GM19328 (cell line): ENCODE measurements at regions not wholly inside any gene's neighbourhood (a gene's known extent, or its start where the extent isn't known, plus 50 kb on each side); places are given as distances from the start of the nearest gene placed in this dataset.

Experiments used
- ATAC-seq: cut with Tn5 transposase; IDR thresholded peaks from one replicate; pipeline ENCODE4 v1.9.1; 2021; ENCODE audit warnings: mild to moderate bottlenecking, moderate library complexity; ENCODE audit not compliant: unreplicated experiment

DNA sequence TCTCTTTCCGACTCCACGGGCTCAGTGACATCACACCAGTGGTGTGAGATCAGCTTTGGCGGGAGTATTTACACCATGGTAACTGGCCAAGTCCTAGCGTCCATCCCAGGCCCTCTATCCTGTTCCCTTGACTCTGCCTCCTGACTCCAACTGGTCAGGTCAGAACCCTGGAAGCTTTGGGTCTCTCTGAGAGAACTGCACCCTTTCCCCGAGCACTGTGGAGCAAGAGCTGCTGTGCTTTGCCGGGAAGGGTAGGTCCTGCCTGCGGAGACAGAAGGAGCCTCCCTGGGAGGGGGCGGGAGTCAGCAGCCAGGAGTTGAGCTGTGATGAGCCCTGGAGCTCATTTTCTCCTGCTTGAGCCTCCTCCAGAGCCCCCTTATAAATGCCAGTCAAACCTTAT lies 212.1 kb upstream of the TNRC6C start:
- no peak for ATAC-seq

DNA sequence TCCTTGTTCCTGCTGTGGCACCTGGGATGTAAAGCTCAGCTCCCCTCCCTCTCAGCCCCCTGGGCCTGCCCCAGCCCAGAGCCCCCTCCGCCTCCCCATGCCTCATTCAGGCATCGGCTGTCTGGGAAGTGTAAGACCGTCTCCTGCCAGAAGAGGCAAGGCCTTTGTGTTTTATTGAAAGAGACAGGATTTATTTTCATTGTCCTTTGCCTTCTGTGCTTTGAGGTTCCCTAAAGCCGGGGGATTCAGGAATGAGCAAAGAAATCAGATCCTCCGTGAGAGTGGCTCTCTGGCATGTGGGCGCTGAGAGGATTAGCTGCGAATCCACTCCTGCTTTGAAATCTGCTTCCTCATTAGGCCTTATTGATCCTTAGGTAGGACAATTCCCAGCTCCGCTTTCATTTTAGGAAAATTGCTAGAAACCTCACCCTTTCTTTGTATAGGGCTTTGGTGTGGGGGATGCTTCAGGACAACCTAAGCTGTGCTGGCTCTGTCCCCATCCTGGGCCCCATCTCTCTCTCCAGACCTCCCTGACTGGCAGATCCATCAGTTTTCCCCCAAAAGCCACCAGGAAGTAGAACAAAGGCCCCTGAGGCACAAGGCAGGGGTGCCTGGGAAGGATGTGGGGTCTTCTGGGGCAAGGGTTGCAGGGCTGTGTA lies 211.5 kb upstream of the TNRC6C start:
- no peak for ATAC-seq

DNA sequence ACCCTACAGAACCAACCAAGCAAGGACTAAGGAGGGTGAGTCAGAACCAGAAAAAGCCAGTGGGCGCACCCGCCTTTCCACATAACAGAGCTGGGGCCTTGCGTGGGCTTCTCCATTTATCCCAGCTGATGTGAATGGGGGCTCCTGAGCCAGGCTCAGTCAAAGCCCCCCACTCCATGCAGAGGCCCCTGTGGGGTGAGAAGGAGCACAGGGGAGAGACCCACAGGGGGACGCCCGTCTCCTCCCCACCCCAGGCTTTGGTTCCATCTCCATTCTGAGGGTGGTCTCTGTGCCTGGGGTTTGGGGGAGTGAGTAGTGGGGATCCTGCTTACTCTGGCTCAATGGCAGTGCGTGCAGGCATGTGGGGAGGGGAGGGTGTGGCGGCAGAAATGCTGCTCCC lies 210.1 kb upstream of the TNRC6C start:
- ATAC-seq: no peak

DNA sequence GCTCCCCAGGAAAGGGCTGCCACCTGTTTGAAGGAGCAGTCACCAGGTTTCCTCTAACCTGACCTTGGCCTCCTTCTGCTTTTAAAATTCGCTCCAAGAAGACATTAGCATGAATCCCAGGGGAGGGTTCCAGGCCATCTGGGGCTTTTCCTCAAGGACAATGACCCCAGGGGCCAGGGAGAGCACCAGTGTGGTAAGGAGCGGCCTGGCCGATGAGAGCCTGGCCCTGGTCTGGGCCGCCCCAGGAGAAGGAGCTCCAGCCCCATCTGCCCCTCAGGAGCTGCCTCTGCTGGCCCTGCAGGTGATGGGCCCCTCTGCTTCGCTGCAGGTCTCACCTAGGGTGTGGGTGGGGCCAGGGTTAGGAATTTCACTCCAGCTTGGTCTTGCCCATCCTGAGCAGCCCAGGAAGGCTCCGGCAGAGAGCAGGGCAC lies 209.2 kb upstream of the TNRC6C start:
- ATAC-seq: no peak

DNA sequence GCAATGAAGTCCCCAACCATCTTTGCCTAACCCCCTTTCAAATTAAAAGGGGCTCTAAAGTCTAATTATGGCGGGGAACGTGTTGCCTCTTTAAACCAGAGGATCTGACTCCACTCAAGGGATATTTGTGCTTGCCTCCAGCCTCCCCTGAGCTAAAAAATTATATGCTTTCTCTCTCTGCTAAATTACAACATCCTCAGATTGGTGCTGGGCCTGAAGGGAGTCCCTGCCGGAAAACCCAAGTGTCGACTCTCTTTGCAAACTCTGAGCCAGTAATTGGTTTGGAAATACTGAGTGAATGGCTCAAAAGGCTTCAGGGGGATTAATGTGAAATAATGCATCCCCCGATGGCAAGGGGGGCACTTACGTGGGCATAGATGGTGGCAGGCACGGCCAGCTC lies 208.5 kb upstream of the TNRC6C start:
- no peak for ATAC-seq

DNA sequence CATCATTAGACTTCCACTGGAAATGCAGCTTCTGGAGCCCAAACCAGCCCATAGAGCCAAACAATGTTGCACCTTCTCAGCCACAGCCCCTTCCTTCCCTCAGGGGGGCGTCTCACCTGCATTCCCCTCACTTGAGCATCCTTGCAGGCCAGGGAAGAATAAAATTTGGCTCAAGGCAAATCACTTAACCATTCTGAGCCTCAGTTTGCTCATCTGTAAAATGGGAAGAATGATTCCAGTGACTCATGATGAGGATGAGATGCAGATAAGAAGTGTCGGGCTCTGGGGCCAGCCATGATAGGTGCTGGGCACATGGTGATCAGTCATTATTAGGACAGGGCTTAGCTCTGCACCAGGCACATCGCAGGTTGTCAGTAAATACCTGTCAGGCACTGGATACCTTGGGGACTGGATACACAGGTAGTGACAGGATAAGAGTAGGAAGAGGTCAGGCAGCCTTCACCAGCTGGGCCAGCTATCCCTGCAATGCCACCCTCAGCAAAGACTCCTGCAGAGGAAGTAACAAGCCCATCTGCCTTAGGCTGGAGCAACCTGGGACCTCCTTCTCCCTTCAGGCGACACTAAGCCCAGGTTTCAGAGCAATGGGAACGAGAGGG lies 208.0 kb upstream of the TNRC6C start:
- ATAC-seq: no peak

DNA sequence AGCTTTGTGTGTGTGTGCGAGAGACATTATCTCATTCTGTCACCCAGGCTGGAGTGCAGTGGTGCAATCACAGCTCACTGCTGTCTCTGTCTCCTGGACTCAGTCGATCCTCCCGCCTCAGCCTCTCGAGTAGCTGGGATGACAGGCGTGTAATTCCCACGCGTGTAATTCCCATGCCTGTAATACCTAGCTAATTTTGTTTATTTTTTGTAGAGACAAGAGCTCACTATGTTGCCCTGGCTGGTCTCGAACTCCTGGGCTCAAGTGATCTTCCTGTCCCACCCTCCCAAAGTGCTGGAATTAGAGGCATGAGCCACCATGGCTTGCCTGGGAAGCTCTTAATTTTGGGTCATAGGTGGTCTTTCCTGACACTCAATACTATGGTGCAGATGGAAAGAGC lies 205.3 kb upstream of the TNRC6C start:
- no peak for ATAC-seq

DNA sequence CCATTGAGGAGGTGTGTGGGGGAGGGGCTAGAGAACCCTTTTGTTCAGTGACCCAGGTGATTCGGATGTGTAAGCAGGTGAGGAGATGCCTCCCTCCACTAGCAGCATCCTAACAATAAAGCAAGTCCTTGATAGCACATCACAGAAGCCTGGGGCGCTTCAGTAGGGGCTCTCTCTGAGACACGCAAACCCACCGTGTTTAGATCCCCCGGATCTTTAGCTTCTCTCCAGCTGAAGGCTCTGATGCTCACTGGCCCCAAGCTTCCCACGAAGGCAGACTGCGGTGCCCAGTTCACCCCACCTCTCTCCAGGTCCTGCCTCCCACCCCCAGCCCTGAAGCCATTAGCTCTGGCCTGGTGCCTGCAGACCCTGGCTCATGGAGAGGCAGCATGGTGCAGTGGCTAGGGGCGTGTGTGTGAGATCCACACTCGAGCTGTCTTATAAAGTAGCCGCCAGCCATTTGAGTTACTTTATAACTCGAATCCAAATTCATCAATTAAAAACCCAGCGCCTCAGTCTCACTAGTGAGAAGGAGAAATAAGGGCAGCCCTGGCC lies 204.7 kb upstream of the TNRC6C start:
- ATAC-seq: no peak

DNA sequence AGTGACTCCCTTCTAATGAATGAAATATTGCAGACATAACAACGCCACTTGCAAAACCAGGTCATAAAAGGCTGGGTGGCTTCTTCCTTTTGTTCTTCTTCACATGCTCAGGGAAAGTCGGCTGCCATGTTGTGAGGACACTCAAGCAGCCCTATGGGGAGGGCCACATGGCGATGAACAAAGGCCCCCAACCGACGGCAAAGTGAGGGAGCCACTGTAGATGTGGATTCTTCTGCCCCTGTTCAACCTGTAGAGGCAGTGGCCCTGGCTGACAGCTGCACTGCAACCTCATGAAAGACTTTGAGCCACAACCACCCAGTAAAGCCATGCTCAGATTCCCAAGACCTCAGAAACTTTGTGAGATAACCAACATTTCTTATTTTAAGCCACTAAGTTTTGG lies 203.5 kb upstream of the TNRC6C start:
- no peak for ATAC-seq

DNA sequence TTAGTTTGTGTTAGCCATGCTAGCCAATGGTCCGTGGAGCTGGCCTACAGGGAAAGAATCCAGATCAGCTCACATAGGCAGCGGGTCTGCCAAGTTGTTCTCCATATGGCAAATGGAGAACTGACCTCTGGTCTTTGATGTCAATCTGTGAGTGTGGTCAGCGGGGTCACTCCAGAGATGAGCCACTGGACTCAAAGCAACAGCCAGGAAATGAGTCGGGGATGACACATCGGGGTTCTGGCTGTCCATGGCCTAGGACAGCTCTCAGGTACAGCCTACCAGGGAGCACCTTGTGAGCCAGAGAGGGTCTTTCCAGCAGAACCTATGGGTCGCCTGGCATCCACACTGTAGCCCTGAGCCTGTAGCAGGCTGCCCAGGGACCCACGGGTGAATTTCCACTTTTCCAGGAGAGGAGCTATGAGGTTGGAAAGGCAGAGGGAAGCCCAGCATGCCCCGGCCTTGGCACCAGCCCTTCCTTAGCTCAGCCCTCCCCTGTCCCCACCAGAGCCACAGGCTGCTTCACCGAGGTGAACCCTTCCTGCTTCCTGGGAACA lies 203.0 kb upstream of the TNRC6C start:
- ATAC-seq: no peak

DNA sequence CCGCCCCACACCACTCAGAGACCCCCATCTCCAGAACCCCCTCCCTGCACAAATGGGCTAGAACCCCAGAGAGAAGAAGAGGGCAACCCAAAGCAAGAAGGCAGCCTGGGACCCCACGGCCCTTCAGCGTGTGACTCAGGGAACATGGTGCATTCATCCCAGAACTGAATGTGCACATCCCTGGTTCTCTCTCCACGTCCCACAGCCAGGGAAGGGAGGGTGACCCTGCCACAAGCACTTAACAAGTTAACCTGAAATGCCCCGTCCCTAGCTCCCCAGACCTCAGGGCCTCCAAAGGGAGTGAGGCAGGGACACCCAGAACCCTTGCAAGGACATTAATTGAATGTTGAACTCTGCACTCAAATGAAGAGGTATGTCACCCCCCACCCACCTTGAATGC lies 202.5 kb upstream of the TNRC6C start:
- ATAC-seq: no peak

DNA sequence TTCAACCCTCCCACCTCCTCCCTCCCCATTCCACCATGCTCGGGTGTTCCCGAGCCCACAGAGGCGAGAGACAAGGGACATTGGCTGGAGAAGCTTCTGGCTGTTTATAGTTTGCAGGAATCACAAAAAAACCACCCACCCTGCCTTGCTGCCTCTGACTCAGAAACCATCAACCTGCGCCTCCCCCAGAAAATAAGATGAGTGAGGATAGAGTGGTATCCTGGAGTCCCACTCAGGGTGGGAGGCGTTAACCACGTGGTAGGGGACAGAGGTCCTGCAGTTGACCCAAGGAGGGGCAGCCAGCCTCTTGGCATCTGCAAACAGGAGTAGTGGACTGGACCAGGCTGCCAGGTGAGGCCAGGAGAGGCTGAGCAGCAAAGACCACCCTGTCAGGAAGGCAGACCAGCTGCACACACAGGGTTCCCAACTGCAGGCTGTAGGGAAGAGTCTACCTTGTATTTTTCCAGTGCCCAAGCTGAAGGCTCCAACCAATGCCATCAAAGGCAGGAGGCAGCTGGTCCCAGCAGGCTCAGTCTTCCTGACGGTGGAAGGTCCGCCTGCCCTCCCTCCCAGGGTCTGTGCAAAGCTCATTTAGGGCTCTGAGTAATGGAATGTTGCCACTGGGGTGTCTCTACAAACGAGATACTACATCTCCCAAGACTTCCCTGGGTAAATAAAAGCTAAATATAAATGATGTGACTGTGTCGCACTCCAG lies 201.5 kb upstream of the TNRC6C start:
- ATAC-seq: no peak

DNA sequence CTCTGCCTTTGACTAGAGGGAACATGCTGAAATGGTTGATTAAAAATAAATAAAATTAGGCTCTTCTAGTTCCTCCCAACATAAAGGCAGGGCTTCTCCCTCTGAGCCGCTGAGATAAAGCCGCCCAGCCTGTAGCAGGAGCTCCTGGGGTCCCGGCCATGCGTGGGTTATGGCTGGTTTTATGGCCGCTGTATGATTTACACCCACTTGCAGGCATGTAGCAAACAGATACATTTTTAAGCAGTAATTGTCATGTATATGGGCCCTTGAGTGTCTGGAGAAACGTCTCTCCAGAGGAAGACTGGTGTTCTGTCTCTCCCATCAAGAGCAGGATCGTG lies 201.0 kb upstream of the TNRC6C start:
- ATAC-seq: no peak

DNA sequence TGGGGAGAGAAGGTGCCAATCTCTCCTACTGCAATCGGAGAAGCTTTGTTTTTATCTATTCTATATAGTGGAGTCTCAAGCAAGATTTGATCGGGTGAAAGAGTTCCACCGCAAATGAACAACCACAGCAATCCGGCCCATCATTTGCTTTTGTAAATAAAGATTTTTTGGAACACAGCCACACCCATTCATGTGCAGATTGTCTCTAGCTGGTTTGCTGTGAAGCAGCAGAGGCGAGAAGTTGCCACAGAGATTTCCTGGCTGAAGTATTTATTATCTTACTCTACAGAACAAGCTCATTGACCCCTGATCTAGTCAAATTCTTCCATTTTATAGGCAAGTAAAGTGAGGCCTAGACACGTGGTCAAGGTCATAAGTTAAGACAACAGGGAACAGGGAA lies 195.5 kb upstream of the TNRC6C start:
- ATAC-seq: no peak

DNA sequence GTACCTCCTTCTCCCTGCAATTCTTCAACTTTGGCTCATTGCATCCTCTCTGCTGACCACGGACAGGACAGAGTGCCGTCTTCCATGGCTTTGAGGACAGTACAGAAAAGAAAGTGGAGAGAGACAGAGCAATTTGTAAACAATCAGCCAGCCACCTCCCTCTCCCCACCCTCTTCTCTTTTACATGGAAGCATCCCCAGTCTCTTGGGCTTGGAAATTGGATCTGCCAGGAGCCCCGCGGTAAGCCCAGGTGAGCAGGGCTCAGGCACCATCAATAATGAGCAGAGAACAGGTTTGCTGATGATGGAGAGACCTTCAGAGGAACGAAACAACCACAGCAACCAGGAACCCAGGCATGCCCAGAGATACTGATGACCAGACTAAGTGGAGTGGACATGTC lies 194.9 kb upstream of the TNRC6C start:
- no peak for ATAC-seq

DNA sequence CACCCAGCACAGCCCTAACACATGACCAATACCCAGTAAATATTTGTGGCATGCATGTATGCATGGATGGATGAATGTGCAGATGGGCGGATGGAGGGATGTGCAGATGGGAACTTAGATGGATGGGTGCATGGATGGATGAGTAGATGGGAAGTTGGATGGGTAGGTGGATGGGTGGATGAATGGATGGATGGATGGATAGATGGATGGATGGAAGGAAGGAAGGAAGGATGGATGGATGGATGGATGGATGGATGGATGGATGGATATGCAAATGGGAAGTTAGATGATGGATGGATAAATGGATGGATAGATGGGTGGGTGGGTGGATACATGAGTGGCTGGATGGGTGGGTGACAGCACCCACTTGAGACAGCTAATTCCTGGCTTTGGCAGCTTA lies 193.2 kb upstream of the TNRC6C start:
- ATAC-seq: no peak

DNA sequence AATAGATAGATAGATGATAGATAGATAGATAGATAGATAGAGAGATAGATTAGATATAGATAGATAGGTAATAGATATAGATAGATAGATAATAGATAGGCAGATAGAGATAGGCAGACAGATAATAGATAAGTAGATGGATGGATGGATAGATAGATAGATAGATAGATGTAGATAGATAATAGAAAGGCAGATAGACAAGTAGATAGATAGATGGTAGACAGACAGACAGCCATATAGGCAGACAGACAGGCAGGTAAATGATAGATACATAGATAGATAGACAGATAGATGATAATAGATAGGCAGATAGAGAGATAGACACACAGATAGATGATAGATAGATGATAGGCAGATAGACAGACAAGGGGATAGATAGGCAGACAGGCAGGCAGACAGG lies 191.4 kb upstream of the TNRC6C start:
- ATAC-seq: no peak

DNA sequence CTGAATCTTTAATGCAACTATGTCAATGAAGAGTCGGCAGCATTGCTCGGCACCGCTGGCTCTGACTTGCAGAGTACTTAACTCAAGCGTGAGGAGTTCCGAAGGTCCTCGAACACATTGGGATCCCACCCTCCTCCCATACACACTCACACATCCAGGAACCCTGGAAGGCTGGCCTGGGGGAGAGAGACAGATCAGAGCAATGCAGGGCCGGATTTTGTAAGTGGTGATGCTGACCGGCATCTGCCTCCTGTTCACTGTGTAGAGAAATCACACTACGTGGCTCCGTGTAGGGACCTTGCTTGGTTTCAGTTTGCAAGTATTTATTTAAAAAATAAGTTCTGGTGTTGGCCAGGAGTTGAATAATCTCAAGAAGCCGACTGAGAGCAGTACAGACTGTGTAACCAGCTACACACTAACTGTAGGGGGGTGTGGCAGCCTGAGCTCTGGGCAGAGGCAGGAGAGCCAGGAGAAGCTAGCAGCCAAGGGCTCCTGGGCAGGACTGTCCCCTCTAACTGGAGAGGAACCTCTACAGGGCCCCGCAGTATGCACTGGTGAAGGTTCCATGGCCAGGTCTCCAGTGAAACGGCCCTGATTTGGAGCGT lies 190.2 kb upstream of the TNRC6C start:
- no peak for ATAC-seq

DNA sequence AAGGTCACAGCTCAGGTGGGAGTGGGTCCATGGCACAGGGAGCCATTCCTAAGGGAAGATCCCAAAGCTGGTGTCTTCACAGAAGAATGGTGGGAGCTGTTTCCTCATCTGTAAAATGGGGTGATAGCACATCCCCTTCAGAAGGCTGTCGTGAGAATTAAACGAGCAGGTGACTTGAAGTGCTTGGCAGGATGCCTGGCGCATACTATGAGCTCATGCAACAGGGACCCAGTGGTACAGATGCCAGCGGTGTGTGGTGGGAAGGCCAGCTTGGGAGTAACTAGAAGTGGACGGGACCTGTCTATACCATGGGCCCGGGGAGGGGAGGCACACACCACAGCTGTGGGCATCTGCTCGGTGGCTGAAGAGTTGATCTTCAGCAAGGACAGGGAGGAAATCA lies 189.3 kb upstream of the TNRC6C start:
- ATAC-seq: no peak

DNA sequence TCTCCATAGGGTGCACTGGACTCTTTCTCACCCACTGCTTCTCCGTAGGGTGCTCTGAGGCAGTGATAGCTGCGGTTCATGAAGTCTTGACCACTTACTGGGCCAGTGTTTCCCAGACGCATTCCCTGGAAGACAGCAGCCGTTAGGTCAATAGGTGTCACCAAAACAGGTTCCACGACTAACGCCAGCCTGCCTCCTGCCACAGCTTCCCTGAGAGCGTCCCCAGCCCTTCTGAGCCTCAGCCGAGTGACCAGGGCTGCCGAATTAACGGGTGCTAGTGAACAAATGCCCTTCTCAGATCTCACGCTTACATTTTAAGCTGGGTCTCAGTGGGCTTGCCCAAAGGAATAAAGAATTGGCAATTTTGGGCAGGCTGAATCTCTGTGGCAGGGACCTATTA lies 188.7 kb upstream of the TNRC6C start:
- ATAC-seq: no peak

DNA sequence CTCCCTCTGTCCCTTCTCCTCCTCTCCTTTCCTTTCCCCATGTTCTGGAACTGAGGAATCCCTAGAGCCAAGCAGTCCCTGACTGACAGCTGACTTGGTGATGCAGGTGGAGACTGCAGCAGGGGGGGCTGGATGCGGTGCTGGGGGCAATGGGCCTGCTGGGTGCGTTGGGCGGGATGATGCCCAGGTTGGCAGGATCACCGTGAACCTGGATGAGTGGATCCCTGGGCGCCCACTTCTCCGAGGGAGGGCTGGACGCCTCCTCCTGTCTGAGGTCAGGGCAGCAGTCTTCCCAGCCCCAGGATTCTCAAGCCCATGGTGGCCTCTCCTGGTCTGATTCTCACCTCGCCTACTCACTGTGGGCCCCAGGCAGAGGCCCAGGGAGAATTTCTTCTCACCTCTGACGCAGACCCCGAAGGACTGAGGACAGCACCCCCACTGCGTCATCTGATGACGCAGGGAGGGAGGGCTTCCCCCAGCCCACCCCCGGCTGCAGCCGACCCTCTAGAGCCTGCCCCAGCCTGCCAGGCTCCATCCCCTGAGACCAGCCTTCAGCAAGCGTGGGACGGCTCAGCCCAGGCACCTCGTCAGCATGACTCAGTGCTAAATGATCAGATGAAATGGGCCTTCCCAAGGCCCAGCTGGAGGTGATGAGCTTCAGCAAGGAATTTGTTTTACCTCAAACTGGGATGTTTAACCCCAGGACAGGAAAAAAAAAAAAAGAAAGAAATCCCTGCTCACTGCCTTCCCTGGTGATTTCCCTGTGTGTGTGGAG lies 188.0 kb upstream of the TNRC6C start:
- ATAC-seq: no peak
